HG03432 (cell line): ENCODE measurements at regions not wholly inside any gene's neighbourhood (a gene's known extent, or its start where the extent isn't known, plus 50 kb on each side); places are given as distances from the start of the nearest gene placed in this dataset.

Source experiments
- ATAC-seq: cut with Tn5 transposase; IDR thresholded peaks from one replicate; pipeline ENCODE4 v1.9.1; 2021; ENCODE audit warnings: mild to moderate bottlenecking, moderate library complexity; ENCODE audit not compliant: unreplicated experiment

DNA sequence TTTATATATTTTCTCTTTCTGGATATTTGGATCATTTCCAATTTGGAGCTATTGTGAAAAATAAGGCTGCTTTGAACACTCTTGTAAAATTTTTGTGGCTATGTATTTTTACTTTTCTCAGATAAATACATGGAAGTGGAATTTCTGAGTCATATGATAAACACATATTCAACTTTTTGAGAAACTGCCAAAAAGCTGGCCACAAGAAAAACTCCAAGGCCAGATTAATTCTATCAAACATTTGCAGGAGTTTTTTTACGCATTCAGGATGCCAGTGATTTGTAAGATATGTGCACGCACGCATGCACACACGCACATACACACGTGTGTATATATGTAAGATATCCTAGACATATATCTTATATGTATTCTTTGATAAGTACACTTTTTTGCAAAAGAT lies 477.5 kb upstream of the SPHKAP start:
- no peak for ATAC-seq

DNA sequence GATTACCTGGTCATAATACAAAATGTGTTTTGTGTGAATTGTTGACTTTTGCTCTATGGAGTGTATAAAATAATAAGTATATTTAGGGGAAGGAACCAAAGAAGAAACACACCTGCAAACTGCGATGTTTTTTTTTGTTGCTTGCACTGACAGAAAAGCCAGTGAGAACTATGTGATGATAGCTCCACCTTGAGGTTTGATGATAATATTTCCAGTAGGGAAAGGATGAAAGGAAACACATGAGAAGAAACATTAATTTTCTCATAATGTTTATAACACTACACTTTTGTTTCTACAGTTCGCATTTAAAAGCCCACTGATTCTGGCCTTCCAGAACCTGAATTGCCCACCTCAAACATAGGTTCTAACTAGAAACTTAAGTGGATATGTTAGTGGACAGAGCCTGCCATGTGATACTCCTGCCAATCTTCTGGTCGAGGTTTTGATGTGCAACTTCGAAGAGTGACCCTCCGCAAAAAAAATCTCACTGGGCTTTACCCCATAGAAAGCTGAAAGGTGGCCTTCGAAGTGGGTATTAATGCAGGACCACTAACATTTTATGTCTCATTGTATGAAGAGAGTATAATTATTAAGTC lies 476.4 kb upstream of the SPHKAP start:
- ATAC-seq = no peak

DNA sequence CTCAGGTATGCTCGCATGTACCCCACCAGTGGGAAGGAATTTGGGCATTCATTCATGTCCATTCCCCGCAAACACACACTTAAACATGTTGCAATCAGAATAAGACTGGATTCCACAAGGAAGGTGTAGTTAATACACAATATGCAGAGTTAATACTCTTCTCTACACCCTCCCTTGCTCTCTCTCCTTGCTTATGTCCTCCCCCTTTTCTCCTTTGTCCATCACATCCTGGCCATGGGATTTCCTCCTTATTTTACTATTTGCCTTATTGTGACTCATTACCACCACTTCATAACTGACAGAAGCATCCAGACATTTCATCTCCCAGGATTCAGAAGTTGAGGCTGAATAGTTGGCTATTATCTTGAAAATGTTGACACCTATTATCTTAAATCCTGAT lies 473.8 kb upstream of the SPHKAP start:
- ATAC-seq = no peak

DNA sequence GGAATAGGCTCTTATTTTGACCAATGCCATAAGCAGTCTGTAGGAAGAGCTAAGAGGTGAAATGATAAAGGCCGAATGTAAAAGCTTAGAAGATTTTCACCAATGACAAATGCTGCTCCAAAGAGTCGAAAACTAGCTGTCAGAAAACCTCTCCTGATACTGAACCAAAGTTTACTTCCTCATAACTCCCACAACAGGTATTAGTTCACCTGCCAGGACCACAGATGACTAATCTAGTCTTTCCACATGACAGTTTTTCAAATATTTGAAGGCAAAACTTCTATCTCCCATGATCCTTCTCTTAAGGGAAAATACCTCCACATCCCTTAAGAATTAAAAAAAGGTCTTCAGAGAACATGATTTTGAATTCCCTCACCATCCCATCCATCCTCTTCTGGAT lies 473.2 kb upstream of the SPHKAP start:
- no peak for ATAC-seq

GRCh38 chr2:228653884-228654283 lies 472.4 kb upstream of the SPHKAP start:
- no peak for ATAC-seq

DNA sequence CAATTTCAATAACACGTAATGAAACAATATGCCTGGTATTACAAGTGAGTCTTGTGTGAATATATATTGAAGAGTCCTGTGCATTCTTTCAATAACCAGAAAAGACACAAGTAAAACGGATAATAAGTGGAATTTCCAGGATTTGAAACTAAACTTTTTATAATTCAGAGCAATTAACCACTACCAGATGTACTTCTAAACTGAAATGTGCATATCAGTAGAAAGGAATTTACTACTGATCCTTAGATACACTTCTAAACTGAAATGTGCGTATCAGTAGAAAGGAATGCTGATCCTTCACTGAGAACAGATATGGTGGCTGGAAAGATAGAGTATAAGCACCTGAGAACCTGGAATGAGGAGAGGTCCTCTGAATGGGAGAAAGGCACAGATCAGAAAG lies 470.9 kb upstream of the SPHKAP start:
- no peak for ATAC-seq

GRCh38 chr2:228649876-228650275 lies 468.4 kb upstream of the SPHKAP start:
- no peak for ATAC-seq

- ATAC-seq = no peak
Measured at GRCh38 chr2:228649447-228649846, 468.0 kb upstream of the SPHKAP start.

- ATAC-seq = no peak
Measured at GRCh38 chr2:228648541-228648940, 467.1 kb upstream of the SPHKAP start.

- no peak for ATAC-seq
Measured at GRCh38 chr2:228646061-228646460, 464.6 kb upstream of the SPHKAP start.

- no peak for ATAC-seq
Measured at GRCh38 chr2:228644199-228644598, 462.7 kb upstream of the SPHKAP start.

GRCh38 chr2:228642861-228643260 lies 461.4 kb upstream of the SPHKAP start:
- ATAC-seq = no peak

DNA sequence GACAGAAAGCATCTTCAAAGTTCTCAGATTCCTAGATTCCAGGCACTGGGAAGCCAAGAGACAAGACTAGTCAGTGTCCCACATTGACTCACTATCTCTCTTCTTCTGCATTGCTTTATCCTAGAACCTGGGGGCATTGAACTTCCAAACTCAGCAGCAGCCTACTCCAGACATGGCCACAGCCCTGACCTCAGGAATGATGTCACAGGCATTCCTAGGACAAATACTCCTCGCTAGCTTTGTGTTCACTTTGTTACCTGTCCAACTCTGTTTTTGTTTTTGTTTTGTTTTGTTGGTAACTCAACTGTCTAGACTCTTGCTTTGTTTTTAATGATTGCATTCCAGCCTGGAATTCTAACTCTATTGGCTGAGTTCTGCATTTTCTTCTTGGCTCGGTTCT lies 449.3 kb upstream of the SPHKAP start:
- ATAC-seq = no peak

- ATAC-seq = no peak
Measured at GRCh38 chr2:228629251-228629650, 447.8 kb upstream of the SPHKAP start.

- ATAC-seq = no peak
Measured at GRCh38 chr2:228628682-228629081, 447.2 kb upstream of the SPHKAP start.

- no peak for ATAC-seq
Measured at GRCh38 chr2:228627510-228627909, 446.0 kb upstream of the SPHKAP start.

- ATAC-seq = no peak
Measured at GRCh38 chr2:228625481-228625880, 444.0 kb upstream of the SPHKAP start.

- ATAC-seq = no peak
Measured at GRCh38 chr2:228624733-228625132, 443.2 kb upstream of the SPHKAP start.

DNA sequence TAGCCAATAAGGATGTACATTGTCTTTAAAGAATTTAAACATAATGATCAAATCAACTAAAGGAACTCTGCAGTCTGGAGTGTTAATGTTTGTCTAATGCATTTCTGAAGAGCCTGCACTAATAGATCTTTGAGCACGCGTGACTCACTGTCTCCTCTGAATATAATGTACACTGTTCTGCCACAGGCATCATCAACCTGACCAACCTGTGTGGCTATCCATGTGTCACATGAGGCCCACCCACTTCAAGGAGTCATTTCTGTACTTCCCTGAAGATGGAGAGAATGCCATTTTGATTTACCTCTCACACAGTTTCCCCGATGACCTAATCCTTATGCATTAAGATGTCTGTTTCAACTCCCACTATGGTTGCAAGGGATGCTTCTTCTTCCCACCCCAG lies 434.0 kb upstream of the SPHKAP start:
- no peak for ATAC-seq

DNA sequence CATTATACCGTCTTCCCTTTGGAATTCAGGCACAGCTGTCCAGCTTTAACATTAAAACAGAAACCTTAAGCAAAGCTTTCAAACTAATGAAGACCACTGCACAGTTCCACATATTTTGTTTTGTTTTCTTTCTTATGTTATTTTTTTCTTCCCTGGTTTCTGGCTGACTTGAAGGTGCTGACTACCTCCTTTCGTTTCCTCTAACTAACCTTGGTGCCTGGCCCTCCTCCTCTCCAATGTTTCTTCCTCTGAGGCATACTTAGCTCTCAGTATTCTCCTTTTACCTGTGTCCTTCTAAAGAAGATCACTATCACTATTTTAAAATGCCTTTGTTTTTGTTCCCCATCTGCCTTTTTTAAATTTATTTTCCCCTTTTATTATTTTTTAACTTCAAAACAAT lies 433.3 kb upstream of the SPHKAP start:
- ATAC-seq = no peak

- ATAC-seq = peak; percentile 78
Measured at GRCh38 chr2:228613133-228613850, 431.8 kb upstream of the SPHKAP start.

DNA sequence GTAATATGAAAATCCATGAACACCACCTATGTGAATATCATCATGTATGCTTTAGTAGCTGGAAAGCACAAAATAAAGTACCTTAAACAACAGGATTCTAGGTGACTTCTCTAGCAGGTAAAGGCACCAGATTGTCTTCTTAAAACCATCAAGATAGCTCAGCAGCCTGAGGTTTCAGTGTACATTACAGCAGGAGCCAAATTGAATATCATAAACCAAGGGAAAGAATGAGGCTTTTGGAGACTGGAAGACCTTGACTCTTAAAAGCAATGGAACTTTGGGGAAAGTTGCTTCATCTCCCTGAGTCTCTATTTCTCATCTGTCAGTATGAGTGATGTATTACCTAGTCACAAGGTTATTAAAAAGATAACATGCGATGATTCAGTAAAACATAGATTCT lies 429.7 kb upstream of the SPHKAP start:
- ATAC-seq = no peak

GRCh38 chr2:228602288-228602687 lies 420.8 kb upstream of the SPHKAP start:
- ATAC-seq = no peak
